A549 (cell line): ENCODE measurements at regions not wholly inside any gene's neighbourhood (a gene's known extent, or its start where the extent isn't known, plus 50 kb on each side); places are given as distances from the start of the nearest gene placed in this dataset.

Source experiments
- CHD4 ChIP-seq: fragments of 200-600 bp; sonication (generic); IDR thresholded peaks from 2 replicates; pipeline ENCODE4 v1.6.1; 2016; ENCODE audit warnings: antibody characterized with exemption, mild to moderate bottlenecking, borderline replicate concordance
- POLR2A ChIP-seq: IDR thresholded peaks from 2 replicates; pipeline ENCODE4 v1.6.1; 2012; ENCODE audit warnings: mild to moderate bottlenecking, low read length
- TF ChIP-seq, protein P1 (sequence below): IDR thresholded peaks from 2 replicates; pipeline ENCODE4 v1.6.1; 2012

DNA sequence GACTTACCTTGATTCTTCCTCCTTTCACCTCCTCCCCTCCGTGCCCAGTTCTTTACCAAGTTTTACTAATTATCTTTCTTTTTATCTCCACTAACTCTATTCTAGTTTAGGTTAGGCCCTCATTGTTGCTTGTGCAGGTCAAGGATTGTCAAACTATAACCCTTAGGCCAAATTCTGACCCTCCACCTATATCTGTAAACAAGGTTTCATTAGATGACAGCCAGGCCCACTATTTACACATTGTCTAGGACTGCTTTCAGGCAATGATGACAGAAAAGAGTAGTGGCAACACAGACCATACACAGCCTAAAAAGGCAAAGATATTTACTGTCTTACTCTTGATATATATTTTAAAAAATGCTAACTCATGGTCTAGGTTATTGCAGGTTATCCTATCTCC lies 212.0 kb downstream of the RAD51AP2 start:
- TF ChIP-seq POLR2A (no peak), CHD4 (no peak)
- TF ChIP-seq, protein P1, sequence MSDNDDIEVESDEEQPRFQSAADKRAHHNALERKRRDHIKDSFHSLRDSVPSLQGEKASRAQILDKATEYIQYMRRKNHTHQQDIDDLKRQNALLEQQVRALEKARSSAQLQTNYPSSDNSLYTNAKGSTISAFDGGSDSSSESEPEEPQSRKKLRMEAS: no peak
